ENCODE measurements at regions not wholly inside any gene's neighbourhood (a gene's known extent, or its start where the extent isn't known, plus 50 kb on each side); places are given as distances from the start of the nearest gene placed in this dataset.

- TF ChIP-seq EZH2phosphoT487 (IDR thresholded peaks at IDR 0.05; ENCODE audit: borderline replicate concordance, low read depth, low read length): no peak
- TF ChIP-seq, protein P1, sequence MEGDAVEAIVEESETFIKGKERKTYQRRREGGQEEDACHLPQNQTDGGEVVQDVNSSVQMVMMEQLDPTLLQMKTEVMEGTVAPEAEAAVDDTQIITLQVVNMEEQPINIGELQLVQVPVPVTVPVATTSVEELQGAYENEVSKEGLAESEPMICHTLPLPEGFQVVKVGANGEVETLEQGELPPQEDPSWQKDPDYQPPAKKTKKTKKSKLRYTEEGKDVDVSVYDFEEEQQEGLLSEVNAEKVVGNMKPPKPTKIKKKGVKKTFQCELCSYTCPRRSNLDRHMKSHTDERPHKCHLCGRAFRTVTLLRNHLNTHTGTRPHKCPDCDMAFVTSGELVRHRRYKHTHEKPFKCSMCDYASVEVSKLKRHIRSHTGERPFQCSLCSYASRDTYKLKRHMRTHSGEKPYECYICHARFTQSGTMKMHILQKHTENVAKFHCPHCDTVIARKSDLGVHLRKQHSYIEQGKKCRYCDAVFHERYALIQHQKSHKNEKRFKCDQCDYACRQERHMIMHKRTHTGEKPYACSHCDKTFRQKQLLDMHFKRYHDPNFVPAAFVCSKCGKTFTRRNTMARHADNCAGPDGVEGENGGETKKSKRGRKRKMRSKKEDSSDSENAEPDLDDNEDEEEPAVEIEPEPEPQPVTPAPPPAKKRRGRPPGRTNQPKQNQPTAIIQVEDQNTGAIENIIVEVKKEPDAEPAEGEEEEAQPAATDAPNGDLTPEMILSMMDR (conservative IDR thresholded peaks at IDR 0.05; ENCODE audit: low read length): no peak
These were observed 109.3 kb upstream of the APC start for GRCh38 chr5:112628214-112628980.

Measured in OCI-LY7 (cell line).